ENCODE measurements at regions not wholly inside any gene's neighbourhood (a gene's known extent, or its start where the extent isn't known, plus 50 kb on each side); places are given as distances from the start of the nearest gene placed in this dataset.

- DNase-seq (ENCODE audit: low read depth in 2 of 2): no peak
These were observed 97.1 kb upstream of the NXT1 start for GRCh38 chr20:23253524-23253923.

GRCh38 chr20:23251779-23252178 lies 98.8 kb upstream of the NXT1 start:
- DNase-seq (ENCODE audit: low read depth in 2 of 2): no peak

DNA sequence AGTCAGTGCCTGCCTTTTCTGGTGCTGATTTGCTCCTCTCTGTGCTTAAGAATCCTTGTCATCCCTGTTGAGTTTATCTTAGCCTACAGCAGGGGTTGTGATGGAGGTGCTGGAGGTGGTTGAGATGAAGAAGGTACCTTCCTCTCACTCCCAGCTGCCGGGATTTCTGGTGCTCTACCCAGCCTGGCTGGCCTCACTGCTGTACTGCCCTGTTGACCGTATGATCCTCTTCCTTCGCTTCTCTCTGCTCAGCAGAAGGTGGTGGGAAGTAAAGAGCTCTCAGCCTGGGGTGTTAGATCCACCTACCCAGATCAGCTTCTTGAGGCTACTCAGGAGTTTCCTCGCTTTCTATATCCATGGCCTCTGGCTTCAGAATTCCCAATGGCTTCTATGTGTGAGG lies 101.0 kb upstream of the NXT1 start:
- no peak for DNase-seq (ENCODE audit: low read depth in 2 of 2)

GRCh38 chr20:23248461-23248882 lies 102.1 kb upstream of the NXT1 start:
- DNase-seq (ENCODE audit: low read depth in 2 of 2): no peak

- DNase-seq (ENCODE audit: low read depth in 2 of 2): no peak
These were observed 103.6 kb upstream of the NXT1 start for GRCh38 chr20:23246717-23247664.

DNA sequence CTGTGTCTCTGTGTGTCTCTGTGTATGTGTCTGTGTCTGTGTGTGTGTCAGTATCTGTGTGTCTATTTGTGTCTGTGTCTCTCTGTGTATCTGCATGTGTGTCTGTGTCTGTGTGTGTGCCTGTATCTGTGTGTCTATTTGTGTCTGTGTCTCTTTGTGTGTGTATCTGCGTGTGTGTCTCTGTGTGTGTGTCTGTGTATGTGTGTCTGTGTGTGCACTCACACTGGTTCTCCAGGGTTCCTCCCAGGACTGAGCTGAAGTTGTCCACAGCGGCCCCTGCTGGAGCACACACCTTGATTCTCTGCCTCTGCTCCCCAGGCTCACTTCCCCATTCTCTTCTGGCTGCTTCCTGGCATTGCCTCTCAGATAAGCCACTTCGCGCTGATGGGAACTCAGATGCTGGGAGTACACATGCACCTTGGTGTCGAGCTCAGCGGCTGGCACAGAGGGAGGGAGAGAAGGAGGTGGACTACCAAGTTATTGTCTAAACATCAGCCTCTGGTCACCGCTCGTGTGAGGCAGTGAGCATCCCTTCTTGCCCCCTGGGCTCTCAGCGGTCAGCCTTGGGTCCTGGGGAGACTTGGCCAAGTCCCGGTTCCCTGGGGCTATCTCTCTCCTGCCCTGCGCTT lies 104.9 kb upstream of the NXT1 start:
- DNase-seq (ENCODE audit: low read depth in 2 of 2): peak in 1 of 2 donors; percentile 3

DNA sequence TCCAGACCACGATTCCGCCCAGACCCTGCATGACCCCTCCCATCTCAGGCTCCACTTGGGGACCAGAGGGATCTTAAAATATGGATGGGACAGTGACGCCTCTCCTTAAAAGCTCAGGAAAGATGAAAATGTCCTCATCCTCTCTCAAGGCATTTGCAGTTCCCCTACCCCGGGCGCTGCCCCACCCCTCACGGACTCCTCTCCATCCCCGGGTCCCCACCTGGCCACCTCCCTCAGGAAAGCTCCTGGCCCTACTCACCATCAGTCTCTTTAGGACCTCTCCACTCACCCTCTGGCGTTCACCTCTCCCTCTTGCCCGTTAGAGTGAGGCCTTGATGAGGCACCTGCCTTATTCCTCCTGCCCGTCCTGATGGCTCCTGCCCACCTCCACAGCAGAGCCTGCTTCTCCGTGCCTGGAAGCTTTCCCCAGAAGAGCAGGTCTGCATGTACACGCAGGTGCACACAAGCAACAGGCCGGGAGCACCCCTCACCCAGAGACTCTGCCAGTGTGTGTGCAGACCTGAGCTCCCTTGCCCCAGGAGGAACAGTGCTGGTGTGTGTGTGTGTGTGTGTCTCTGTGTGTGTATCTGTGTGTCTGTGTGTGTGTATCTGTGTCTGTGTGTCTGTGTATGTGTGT lies 105.6 kb upstream of the NXT1 start:
- no peak for DNase-seq (ENCODE audit: low read depth in 2 of 2)

- no peak for DNase-seq (ENCODE audit: low read depth in 2 of 2)
These were observed 106.3 kb upstream of the NXT1 start for GRCh38 chr20:23244156-23244915.

DNA sequence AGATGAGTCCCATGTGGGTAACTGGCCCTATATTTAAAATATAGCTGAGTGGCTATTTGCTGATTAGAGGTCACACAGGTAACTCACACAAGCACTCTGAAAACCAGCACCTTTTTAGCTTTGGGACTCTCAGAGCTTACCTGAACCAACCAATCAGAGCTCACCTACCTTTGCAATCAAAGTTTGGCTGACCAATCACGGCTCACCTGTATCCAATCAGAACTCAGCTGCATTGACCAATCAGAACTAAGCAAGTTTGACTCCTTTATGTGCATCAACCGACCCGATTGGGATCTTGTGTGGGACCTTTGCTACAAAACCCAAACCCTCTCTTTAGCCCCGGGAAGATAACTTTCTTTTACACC lies 106.8 kb upstream of the NXT1 start:
- DNase-seq (ENCODE audit: low read depth in 2 of 2): no peak

GRCh38 chr20:23242556-23243180 lies 107.9 kb upstream of the NXT1 start:
- no peak for DNase-seq (ENCODE audit: low read depth in 2 of 2)

DNA sequence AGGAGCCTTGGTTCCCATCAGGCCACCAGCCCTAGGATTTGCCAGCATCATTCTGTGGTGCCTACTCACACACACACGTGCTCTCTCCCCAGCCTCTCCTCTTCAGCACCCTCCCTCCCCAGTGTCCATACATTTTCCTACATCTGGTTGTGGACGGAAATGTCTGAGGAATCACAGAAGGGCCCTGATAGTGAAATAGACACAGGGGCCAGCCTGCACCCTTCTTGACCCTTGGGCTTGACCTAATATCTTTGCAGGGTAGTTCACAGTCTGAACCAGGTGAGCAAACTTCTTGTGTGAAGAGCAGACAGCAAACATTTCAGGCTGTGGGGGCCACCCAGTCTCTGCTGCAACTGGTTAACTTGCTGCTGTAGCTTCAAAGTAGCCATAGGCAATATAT lies 108.5 kb upstream of the NXT1 start:
- no peak for DNase-seq (ENCODE audit: low read depth in 2 of 2)

DNA sequence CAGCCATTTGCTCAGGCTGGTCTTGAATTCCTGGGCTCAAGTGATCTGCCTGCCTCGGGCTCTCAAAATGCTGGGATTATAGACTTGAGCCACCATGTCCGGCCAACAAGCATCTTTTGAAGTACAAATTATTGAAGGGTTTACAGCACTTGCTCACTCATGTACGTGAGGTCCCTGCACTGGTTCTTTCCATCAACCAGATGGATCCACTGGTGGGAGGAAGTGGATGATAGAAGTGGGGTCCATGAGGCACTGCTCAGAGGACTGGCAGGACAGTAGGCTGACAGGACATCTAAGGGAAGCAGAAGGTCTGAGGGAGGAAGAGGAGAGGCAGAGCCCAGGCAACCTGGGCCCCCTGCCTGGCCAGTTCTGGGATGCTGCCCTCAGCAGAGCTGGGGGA lies 109.2 kb upstream of the NXT1 start:
- no peak for DNase-seq (ENCODE audit: low read depth in 2 of 2)

DNA sequence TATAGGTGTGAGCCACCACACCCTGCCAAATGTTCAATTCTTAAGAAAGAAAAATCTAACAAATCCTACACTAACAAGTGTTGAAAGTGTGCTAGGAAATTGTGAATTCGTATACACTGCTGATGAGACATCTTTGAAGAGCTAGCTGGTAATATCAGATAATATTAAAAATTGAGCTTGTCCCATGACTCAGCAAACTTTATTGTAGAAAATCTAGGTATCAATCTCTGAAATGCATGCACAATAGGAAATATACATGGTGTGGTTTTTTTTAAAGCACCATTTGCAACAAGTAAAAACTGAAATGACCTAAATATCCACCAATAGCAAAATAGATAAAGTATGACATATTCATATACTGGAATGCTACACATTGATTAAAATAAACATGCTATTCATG lies 110.1 kb upstream of the NXT1 start:
- DNase-seq (ENCODE audit: low read depth in 2 of 2): no peak

DNA sequence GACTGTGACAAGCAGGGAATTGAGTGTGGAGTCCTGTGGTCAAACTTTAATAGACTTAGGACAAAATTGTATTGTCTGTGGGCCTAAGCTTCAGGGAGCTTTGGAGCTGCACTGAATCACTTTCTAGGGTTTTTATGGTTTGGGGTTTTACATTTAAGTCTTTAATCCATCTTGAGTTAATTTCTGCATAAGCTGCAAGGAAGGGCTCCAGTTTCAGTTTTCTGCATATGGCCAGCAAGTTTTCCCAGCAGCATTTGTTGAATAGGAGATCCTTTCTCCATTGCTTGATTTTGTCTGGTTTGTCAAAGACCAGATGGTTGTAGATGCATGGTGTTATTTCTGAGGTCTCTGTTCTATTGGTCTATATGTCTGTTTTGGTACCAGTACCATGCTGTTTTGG lies 113.4 kb upstream of the NXT1 start:
- no peak for DNase-seq (ENCODE audit: low read depth in 2 of 2)

- peak in 1 of 2 donors; percentile 1 for DNase-seq (ENCODE audit: low read depth in 2 of 2)
These were observed 115.2 kb upstream of the NXT1 start for GRCh38 chr20:23235173-23236027.

DNA sequence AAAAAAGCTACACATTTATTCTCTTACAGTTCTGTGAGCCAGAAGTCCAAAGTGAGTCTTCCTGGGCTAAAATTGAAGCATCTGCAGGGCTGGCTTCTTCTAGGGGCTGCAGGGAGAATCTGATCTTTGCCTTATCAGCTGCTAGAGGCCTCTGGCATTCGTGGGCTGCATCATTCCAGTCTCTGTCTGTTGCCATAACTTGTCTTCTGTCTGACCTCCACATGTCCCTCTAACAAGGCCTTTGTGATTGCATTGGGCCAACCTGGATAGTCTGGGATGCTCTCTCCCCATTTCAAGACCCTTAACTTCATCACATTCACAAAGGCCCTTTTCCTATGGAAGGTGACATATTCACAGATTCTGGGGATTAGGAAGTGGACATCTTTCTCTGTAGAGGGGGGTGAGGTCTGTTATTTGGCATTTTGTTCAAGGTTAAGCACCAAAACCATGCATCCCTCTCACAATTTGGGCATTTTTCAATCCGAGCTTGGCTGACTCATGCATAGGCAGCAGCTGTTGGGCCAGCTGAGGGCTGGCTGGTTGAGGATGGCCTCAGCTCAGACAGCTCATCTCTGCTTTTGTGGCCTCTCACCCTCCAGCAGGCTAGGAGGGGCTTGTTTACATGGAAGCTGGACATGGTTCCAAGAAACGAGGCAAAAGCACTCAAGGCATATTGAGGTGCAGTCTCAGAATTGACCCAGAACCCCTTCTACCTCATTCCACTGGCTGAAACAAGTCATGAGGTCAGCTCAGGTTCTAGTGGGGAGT lies 116.1 kb upstream of the NXT1 start:
- no peak for DNase-seq (ENCODE audit: low read depth in 2 of 2)

DNA sequence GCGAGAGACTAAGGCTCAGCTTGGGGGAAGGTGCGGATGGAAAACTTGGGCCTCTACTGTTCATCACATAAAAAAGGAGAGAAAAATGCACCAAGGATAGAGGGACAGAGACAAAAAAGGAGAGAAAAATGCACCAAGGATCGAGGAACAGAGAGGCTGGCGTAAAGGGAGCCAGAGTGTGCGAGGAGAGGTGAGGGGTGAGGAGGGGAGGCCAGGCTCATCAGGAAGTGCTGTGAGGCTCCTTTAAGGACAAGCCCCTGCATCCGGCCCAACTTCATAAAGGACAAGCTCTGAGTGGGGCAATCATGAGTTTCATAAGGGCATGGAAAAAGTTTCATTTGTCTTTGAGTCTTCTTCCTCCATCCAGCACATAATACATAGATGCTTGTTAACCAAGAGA lies 117.2 kb upstream of the NXT1 start:
- no peak for DNase-seq (ENCODE audit: low read depth in 2 of 2)

- no peak for DNase-seq (ENCODE audit: low read depth in 2 of 2)
These were observed 117.8 kb upstream of the NXT1 start for GRCh38 chr20:23232679-23233308.

DNA sequence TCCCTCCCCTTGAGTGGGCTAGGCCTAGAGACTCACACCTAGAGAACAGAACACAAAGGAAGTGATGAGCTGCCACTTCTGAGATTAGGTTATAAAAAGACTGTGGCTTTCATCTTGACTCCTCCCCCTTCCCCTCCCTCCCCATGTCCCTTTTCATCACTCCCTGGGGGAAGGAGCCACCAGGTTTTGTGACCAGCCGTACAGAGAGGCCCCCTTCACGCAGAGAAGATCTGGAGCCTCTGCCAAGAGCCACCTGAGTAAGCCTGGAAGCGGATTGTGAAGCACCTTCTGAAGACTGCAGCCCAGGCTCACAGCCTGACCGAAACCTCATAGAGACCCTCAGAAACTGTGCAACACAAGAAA lies 118.4 kb upstream of the NXT1 start:
- no peak for DNase-seq (ENCODE audit: low read depth in 2 of 2)

Data from stimulated activated CD4-positive, alpha-beta T cell treated with anti-CD3 and anti-CD28 coated beads, Interleukin-1b, Interleukin-23, amount 100 ng/mL, for 4 hours (primary cell).